Astrocyte (in vitro differentiated cells and primary cell): ENCODE measurements at regions not wholly inside any gene's neighbourhood (a gene's known extent, or its start where the extent isn't known, plus 50 kb on each side); places are given as distances from the start of the nearest gene placed in this dataset.

Source experiments
- EZH2 ChIP-seq: IDR thresholded peaks from 2 replicates; pipeline ENCODE4 v1.6.1; 2012; ENCODE audit warnings: mild to moderate bottlenecking, low read length, inconsistent platforms; ENCODE audit not compliant: insufficient read depth
- TF ChIP-seq, protein P1 (sequence below): IDR thresholded peaks from 2 replicates; pipeline ENCODE4 v1.5.1; 2011; ENCODE audit warnings: low read depth, mild to moderate bottlenecking, inconsistent platforms, low read length, moderate library complexity; ENCODE audit not compliant: insufficient read depth

- TF ChIP-seq, protein P1, sequence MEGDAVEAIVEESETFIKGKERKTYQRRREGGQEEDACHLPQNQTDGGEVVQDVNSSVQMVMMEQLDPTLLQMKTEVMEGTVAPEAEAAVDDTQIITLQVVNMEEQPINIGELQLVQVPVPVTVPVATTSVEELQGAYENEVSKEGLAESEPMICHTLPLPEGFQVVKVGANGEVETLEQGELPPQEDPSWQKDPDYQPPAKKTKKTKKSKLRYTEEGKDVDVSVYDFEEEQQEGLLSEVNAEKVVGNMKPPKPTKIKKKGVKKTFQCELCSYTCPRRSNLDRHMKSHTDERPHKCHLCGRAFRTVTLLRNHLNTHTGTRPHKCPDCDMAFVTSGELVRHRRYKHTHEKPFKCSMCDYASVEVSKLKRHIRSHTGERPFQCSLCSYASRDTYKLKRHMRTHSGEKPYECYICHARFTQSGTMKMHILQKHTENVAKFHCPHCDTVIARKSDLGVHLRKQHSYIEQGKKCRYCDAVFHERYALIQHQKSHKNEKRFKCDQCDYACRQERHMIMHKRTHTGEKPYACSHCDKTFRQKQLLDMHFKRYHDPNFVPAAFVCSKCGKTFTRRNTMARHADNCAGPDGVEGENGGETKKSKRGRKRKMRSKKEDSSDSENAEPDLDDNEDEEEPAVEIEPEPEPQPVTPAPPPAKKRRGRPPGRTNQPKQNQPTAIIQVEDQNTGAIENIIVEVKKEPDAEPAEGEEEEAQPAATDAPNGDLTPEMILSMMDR: no peak
- no peak for TF ChIP-seq EZH2
Observed at GRCh38 chr2:14137643-14138042, 494.9 kb upstream of the LRATD1 start.
